Spleen (tissue), 11 donors: ENCODE measurements at regions not wholly inside any gene's neighbourhood (a gene's known extent, or its start where the extent isn't known, plus 50 kb on each side); places are given as distances from the start of the nearest gene placed in this dataset.

Experiments used
- DNase-seq: peaks from one replicate; pipeline ENCODE4 v3.0.0-alpha.2; 2020
- H3K27ac ChIP-seq, 8 donors: fragments of 200-600 bp; sonication (generic) in 7 of 8; 1 replicate in 4 of 8; 2 replicates in 4 of 8; pipeline versions ENCODE4 v1.5.0 to v1.8.0; 2016 to 2021; ENCODE audit warnings: inconsistent platforms in 4 of 8, mild to moderate bottlenecking in 4 of 8, moderate library complexity in 1 of 8
- H3K27me3 ChIP-seq, 7 donors: fragments of 200-600 bp; sonication (generic) in 6 of 7; replicated peaks in 1 of 7; 1 replicate in 4 of 7; 2 replicates in 3 of 7; pipeline versions ENCODE4 v1.5.0 to v1.8.0; 2016 to 2021; ENCODE audit warnings: inconsistent platforms in 3 of 7, mild to moderate bottlenecking in 1 of 7
- H3K36me3 ChIP-seq, 6 donors: fragments of 200-600 bp; sonication (generic) in 5 of 6; 1 replicate in 4 of 6; 2 replicates in 2 of 6; pipeline versions ENCODE4 v1.5.0 to v1.8.0; 2016 to 2021; ENCODE audit warnings: inconsistent platforms in 2 of 6
- H3K4me1 ChIP-seq, 6 donors: fragments of 200-600 bp; sonication (generic) in 5 of 6; 1 replicate in 3 of 6; 2 replicates in 3 of 6; pipeline versions ENCODE4 v1.5.0 to v1.8.0; 2016 to 2021; ENCODE audit warnings: inconsistent platforms in 3 of 6
- H3K4me3 ChIP-seq, 8 donors: fragments of 200-600 bp; sonication (generic) in 7 of 8; 1 replicate in 4 of 8; 2 replicates in 4 of 8; pipeline versions ENCODE4 v1.5.0 to v1.8.0; 2016 to 2021; ENCODE audit warnings: inconsistent platforms in 4 of 8, mild to moderate bottlenecking in 4 of 8, moderate library complexity in 2 of 8
- H3K9me3 ChIP-seq, 8 donors: fragments of 200-600 bp; sonication (generic) in 7 of 8; 1 replicate in 4 of 8; 2 replicates in 4 of 8; pipeline versions ENCODE4 v1.5.0 to v1.8.0; 2016 to 2021; ENCODE audit warnings: inconsistent platforms in 4 of 8
- CTCF ChIP-seq, 11 experiments: fragments of 200-600 bp in 7 of 11; fragments of 450-650 bp in 4 of 11; sonication (generic) in 4 of 11; IDR thresholded peaks in 8 of 11; conservative IDR thresholded peaks in 3 of 11; 1 replicate in 7 of 11; 2 replicates in 4 of 11; pipeline versions ENCODE4 v1.4.0 to v1.8.0; 2016 to 2021; ENCODE audit warnings: antibody characterized with exemption in 11 of 11, inconsistent platforms in 4 of 11, mild to moderate bottlenecking in 1 of 11
- POLR2A ChIP-seq, 3 donors: fragments of 450-650 bp; IDR thresholded peaks; one replicate each; pipeline ENCODE4 v1.5.1; 2017; ENCODE audit warnings: antibody characterized with exemption in 3 of 3, mild to moderate bottlenecking in 1 of 3
- POLR2AphosphoS5 ChIP-seq, 3 donors: sonication (generic); formaldehyde crosslinking; IDR thresholded peaks; one replicate each; pipeline ENCODE4 v1.5.1; 2017; ENCODE audit warnings: antibody characterized with exemption in 3 of 3
- WGBS, 5 donors: extraction: QIAGEN DNeasy Blood & Tissue Kit in 3 of 5; methylation state at CpG; one replicate each; pipeline versions ENCODE4 v1.1.5 to v1.1.7; 2013 to 2018; 5-methylcytosine and 5-hydroxymethylcytosine counted together
- intact Hi-C: fragments of 100-400 bp; cut with DNase I; formaldehyde crosslinking; loops from one replicate; pipeline ENCODE4 v1.15.0; 2023; ENCODE audit warnings: low total_unique reads
- donor health status: healthy with polysubstance abuse.
- donor health status: DM: no; HTN: no; CAD: no; lungs with moderate emphysema.
- donor health status: DM: no; HTN: no; CAD: no.
- donor health status: Bipolar disorder and iron deficiency.
- donor health status: healthy.
- donor health status: DM: no; HTN: no; CAD: no.
- donor health status: DM: yes; HTN: yes; CAD: no.

- 58 to 69% (median 65%) methylated on average over 3 of the region's 3 CpGs for WGBS, 5 donors
- Histone ChIP-seq H3K27me3 (no peaks in the 10 kb centered on the region), H3K4me1 (no peaks in the 10 kb centered on the region), H3K9me3 (no peaks in the 10 kb centered on the region), H3K36me3 (no peaks in the 10 kb centered on the region), H3K4me3 (no peak overlapping the region), H3K27ac (no peak overlapping the region)
- TF ChIP-seq CTCF (IDR thresholded peaks at IDR 0.05 in 8 of 11, conservative IDR thresholded peaks at IDR 0.05 in 3 of 11) = no peak
- no peak for TF ChIP-seq POLR2A (IDR thresholded peaks at IDR 0.05)
- TF ChIP-seq POLR2AphosphoS5 (IDR thresholded peaks at IDR 0.05) = no peak
- intact Hi-C loops = no loop called here
- DNase-seq = no peak
Measured at GRCh38 chrX:93229036-93229435, 444.3 kb downstream of the NAP1L3 start.
